ENCODE measurements at regions not wholly inside any gene's neighbourhood (a gene's known extent, or its start where the extent isn't known, plus 50 kb on each side); places are given as distances from the start of the nearest gene placed in this dataset.

- no peak for DNase-seq
These were observed 903.1 kb downstream of the BCL11B start for GRCh38 chr14:98368916-98369315.

DNA sequence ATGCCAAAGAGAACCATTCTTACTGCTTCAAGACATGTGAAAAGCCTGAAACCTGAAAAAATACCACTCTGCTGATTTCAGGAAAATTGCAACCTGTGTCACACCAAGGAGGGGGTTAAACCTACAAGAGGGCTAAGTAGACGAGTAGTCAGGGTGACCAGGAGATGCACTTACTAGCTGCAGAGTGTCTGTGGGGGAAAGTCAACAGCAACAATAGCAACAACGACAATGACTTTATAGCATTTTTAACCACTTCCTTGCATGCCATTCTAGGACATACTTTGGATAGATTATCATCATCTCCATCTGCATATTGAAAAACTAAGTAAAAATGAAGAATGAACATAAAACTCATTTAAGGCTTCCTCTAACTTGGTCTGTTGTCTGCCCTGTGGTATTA, 902.7 kb downstream of the BCL11B start:
- no peak for DNase-seq

DNA sequence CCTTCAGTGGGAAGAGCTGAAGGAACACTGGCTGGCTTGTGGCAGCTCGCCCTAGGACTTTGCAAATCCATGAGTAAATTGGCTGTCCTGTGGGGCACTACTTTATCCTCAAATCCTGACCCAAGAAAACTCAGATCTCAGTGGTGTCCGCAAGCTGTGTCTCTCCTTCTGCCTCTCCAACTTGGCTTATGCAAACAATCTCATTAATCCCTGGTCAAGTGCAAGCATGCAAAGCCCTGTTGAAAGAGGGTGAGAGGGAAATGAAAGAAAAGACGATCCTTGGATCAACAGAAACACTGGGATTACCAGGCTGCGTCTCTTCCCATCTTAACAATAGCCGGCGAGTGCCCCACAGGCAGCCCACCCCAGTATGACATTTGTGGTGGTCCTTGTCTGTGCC, 901.6 kb downstream of the BCL11B start:
- no peak for DNase-seq

DNA sequence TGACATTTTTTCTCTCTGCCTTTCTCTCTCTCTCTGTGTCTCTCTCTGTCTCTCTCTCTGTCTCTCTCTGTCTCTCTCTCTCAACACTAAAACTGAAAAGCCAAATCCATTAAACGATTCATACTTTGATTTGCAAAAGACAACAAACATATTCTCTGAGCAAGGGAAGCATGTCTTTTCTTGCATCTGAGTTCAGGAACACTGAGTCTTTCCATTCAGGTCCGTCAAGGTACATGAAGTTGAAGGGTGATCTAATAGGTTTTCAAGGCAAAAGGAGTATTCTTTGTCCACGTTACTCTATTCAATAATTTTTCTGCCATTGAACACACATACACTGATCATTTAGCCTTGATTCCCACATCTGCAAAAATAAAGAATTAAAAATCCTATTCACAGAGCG, 900.9 kb downstream of the BCL11B start:
- no peak for DNase-seq

GRCh38 chr14:98374136-98374535, 897.9 kb downstream of the BCL11B start:
- DNase-seq = no peak

DNA sequence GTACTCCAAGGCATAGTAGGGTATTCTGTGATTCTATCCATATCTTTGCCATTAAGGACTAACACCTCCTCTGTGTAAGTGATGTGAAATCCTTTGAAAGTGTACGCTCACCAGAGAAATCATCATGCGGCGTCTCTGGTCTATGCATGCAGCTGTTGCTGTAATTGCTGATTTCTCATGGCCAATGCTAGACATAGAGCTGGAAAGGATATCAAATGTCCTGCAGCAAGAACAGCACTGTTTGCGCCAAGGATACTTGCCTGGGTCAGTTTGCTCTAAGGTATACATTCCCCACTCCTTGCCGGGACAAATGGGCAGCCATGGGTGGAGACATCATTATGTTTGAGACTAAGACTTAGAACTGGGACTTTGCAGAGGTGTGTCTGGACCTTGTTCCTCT, 896.4 kb downstream of the BCL11B start:
- no peak for DNase-seq

DNA sequence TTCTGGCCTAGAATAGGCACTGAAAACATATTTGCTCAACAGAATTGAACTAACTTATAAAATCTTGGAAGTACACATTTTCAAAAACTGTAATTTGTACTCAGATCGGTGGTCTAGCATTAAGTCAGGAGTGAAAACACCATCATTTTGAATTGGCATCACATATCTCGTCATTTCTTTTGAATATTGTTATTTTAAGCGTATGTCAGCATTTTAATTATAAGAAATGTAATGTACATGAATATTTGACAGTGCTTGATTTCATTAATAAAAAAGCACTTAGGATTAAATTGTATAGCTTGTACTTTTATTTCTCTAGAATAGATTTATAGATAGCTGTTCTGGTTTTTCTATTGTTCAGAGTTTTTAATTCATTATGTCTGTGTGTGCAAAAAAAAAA, 892.2 kb downstream of the BCL11B start:
- no peak for DNase-seq

GRCh38 chr14:98382662-98383061, 889.3 kb downstream of the BCL11B start:
- no peak for DNase-seq

- DNase-seq = no peak
These were observed 886.1 kb downstream of the BCL11B start for GRCh38 chr14:98385851-98386250.

DNA sequence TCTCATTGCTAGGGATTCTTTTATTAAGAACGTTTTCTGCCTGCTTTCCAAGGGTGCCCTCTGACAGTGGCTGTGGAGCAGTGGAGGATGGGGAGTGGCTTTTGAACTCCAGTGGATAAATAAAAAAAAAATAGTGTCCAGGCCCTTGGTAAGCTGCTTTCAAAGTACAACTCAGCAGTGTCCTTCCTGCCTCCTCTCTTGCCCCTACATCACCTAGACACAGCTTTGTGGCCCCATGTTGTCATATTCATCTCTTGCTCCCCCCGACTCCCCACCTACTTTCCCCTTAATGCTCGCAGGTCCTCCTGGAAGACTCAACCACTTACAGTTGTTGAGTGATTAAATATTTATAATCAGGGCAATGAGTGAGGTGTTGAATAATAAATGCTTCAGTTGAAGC, 880.9 kb downstream of the BCL11B start:
- no peak for DNase-seq

GRCh38 chr14:98393527-98393926, 878.5 kb downstream of the BCL11B start:
- no peak for DNase-seq

GRCh38 chr14:98404811-98405210, 867.2 kb downstream of the BCL11B start:
- DNase-seq = no peak

GRCh38 chr14:98408024-98408555, 863.9 kb downstream of the BCL11B start:
- DNase-seq = no peak

DNA sequence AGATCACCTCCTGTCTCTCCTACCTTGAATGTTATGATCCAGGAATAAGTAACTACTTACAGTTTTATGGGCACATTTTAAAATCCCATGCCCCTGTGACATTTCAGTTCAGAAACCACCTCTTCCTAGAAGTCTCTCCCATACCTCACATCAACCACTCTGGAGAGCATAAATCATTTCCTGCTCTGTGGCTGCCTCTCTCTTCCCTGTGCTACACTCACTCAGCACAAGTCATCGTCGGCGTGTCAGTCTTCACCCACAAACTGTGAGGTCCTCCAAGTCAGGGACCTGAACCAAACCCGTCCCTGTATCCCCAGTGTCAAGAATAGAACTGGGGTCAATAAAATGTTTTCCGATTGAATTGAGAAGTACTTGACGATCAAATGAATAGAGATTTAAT, 863.3 kb downstream of the BCL11B start:
- peak; percentile 18 for DNase-seq

GRCh38 chr14:98411154-98411553, 860.8 kb downstream of the BCL11B start:
- DNase-seq = no peak

DNA sequence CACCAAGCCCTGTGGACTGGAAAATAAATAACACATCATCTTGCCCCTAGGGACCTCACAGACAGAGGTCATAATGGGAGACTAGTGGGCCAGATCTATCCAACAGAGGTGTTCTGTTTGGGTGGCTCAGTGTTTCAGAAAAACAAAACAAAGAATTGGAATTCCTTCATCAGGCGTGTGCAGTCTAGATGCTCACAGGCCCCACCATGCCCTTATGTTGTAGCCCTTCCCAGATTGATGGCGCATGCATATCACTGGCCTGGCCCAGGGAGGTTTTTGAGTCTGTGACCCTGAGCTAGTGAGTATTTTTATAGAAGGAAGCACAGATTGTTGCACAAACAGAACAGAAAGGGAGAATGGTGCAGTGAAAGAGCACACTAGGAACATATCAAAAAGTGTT, 859.6 kb downstream of the BCL11B start:
- DNase-seq = no peak

GRCh38 chr14:98415766-98416165, 856.2 kb downstream of the BCL11B start:
- DNase-seq = no peak

DNA sequence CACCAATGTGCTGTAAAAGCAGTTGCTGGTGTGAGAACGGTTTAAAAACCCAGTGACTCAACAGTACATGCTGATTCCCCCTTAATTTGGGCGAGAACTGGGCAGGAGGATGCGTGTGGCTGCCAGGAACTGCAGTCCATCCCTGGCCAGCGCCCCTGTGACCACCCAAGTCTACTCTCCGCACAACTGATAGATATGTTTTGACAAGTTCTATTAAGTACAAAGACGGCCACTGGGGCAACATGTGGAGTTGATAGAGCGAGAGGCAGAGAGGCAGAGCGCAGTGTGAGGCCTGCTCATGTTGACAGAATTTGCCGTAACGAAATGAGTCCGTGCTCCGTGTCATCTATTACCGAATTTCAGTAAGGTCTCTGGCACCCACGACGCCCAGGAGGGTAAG, 855.0 kb downstream of the BCL11B start:
- no peak for DNase-seq

DNA sequence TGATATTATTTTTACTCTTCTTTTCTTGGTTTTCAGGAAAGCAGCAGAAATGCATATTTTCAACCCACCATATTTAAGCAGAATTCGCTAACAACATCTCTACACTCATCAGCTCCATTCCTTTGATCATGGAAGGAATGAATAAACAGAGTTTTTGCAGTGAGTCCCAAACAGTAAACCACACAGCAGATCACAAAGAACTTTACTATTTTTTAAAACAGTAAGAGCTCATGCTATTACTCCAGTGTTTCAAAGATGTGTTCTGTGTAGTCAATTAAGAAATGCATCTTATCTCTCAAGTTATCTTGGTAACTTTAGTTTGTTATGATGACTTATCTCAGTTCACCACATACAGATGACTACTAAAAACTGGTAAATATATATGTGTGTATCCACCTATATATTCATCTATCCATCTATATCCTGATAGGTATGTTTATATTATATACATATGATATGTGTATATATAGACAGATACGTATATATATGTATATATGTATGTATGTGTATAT, 843.5 kb downstream of the BCL11B start:
- DNase-seq = no peak

- DNase-seq = no peak
These were observed 838.6 kb downstream of the BCL11B start for GRCh38 chr14:98433436-98433835.

- DNase-seq = no peak
These were observed 834.9 kb downstream of the BCL11B start for GRCh38 chr14:98437113-98437512.

DNA sequence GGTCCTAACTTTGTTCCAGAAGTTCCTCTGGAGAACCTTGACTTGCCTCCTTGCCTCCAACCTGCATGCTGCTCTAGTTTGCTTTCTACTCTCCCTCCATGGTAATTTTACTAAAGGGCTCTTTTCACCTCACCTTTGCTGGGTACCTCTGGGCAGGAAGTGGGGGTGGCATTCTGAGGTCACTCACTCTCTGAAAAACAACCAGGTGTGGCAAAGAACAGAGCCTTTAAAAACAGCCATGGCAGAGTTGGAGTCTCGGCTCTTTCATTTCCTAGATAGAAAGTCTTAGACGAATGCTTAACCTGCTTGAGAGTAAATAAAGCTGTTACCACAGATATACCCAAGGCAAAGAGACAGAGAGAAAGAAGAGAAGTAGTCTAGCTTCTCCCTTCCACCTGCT, 827.9 kb downstream of the BCL11B start:
- no peak for DNase-seq

- no peak for DNase-seq
These were observed 826.3 kb downstream of the BCL11B start for GRCh38 chr14:98445718-98446117.

- no peak for DNase-seq
These were observed 825.5 kb downstream of the BCL11B start for GRCh38 chr14:98446508-98446907.

- no peak for DNase-seq
These were observed 815.8 kb downstream of the BCL11B start for GRCh38 chr14:98456231-98456630.

DNA sequence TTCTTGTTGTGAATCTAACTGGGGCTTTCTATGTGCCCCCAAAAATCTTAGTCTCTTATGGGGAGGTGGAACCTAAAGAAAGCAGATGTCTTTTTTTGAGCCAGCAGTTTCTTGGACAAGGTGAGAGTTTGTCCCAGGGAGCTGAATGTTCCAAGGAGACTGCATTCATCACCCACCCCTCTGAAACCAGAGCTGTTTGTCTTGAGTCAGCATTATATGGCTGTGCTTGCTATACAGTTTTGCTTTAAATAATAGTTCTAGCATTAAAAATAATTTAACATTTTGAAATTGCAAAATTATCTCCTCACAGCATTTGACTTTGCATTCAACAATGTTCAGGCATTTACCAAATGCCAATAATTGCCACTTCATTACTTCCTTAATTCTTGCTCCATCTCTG, 813.3 kb downstream of the BCL11B start:
- DNase-seq = no peak

Data from activated CD4-positive, alpha-beta T cell treated with anti-CD3 and anti-CD28 coated beads for 48 hours (primary cell).